ENCODE measurements at regions not wholly inside any gene's neighbourhood (a gene's known extent, or its start where the extent isn't known, plus 50 kb on each side); places are given as distances from the start of the nearest gene placed in this dataset.
A peak's percentile ranks its signal among the peaks of the same experiment; 100 is the strongest.
"Not testable (repeated sequence)": the region's sequence is repeated elsewhere in the genome, so short reads cannot be mapped to it uniquely, and the experiment has no call there.

GRCh38 chr18:55893948-55894347 is 306.0 kb upstream of the TCF4 start:
- Histone ChIP-seq H2BK15ac (ENCODE audit: low read depth, low read length) (no peak overlapping the region), H2BK5ac (ENCODE audit: insufficient read length, low read length) (no peak overlapping the region), H3K4ac (ENCODE audit: low read depth, low read length) (no peak overlapping the region), H3K4me1 (ENCODE audit: insufficient read depth, low read length) (no peaks in the 10 kb centered on the region; the same call in 1 of the 2 replicates), H4K20me1 (ENCODE audit: control insufficient read depth, insufficient read depth, insufficient read length) (no peaks in the 10 kb centered on the region), H3K79me1 (ENCODE audit: insufficient read depth, low read depth, low read length, poor library complexity, severe bottlenecking) (no peaks in the 10 kb centered on the region), H3K9me3 (ENCODE audit: control insufficient read depth, low read depth, low read length) (no peaks in the 10 kb centered on the region), H3K79me2 (ENCODE audit: insufficient read depth, low read length) (no peaks in the 10 kb centered on the region; the same call in 1 of the 2 replicates), H2BK20ac (ENCODE audit: low read depth, low read length, poor library complexity, severe bottlenecking) (no peak overlapping the region), H3K23ac (ENCODE audit: insufficient read length, low read depth, low read length) (no peak overlapping the region), H3K27me3 (ENCODE audit: insufficient read depth, low read length) (no peaks in the 10 kb centered on the region), H2AFZ (ENCODE audit: low read length) (no peak overlapping the region), H2AK5ac (ENCODE audit: insufficient read length, low read length) (no peak overlapping the region), H3K27ac (ENCODE audit: insufficient read length, low read depth, low read length) (no peak overlapping the region), H4K91ac (ENCODE audit: insufficient read length, low read depth, low read length) (no peak overlapping the region), H3K4me2 (ENCODE audit: insufficient read depth, insufficient read length, low read length) (peak overlapping the region; percentile 80), H4K5ac (ENCODE audit: insufficient read length, low read depth, low read length) (no peak overlapping the region), H2BK120ac (ENCODE audit: low read depth, low read length, poor library complexity, severe bottlenecking) (no peak overlapping the region), H3K9ac (ENCODE audit: extremely low read depth, insufficient read length, low read length) (no peak overlapping the region), H2BK12ac (ENCODE audit: insufficient read length, low read depth, low read length) (no peak overlapping the region), H3K56ac (ENCODE audit: insufficient read length, low read depth, low read length) (no peak overlapping the region), H3K14ac (ENCODE audit: insufficient read depth, low read length) (no peak overlapping the region), H3T11ph (ENCODE audit: low read length) (no peak overlapping the region), H4K8ac (replicated peaks; ENCODE audit: insufficient read length, low read depth, low read length) (no peak overlapping the region), H3K23me2 (ENCODE audit: insufficient read length, low read depth, low read length, poor library complexity, severe bottlenecking) (no peaks in the 10 kb centered on the region), H3K18ac (ENCODE audit: insufficient read length, low read depth, low read length) (no peak overlapping the region)
- Mint-ChIP-seq H3K9me3 (peaks cover 2 to 8% of the 10 kb centered on the region in 2 experiments; a peak in 3 of 5 replicates), H3K4me1 (peaks cover 30 to 33% of the 10 kb centered on the region in 2 experiments), H3K27me3 (ENCODE audit: low read depth) (no peaks in the 10 kb centered on the region), H3K36me3 (ENCODE audit: insufficient read depth in 1 of 3, low read depth in 3 of 3) (peaks cover 0 to 5% (median 2%) of the 10 kb centered on the region in 3 experiments; a peak in 4 of 7 replicates), H3K27ac (peak overlapping the region in 1 of 3 experiments; percentile 2; a peak in 1 of 7 replicates), H3K4me3 (peak overlapping the region; percentile 78 to 85; a peak in 3 of 5 replicates)
- WGBS (ENCODE audit: extremely low coverage, insufficient read length, low lambda C conversion rate): no CpG with 5 or more reads among the region's 5 CpGs
- no peak for DNase-seq
- no peak for TF ChIP-seq CTCF (conservative IDR thresholded peaks at IDR 0.05)

GRCh38 chr18:55892862-55893813 is 305.1 kb upstream of the TCF4 start:
- not testable (repeated sequence) for H4K8ac ChIP-seq (replicated peaks; ENCODE audit: insufficient read length, low read depth, low read length); H4K5ac ChIP-seq (ENCODE audit: insufficient read length, low read depth, low read length); H4K20me1 ChIP-seq (ENCODE audit: control insufficient read depth, insufficient read depth, insufficient read length); H3K14ac ChIP-seq (ENCODE audit: insufficient read depth, low read length); H2BK120ac ChIP-seq (ENCODE audit: low read depth, low read length, poor library complexity, severe bottlenecking); H3K27me3 Mint-ChIP-seq (ENCODE audit: low read depth); H2BK12ac ChIP-seq (ENCODE audit: insufficient read length, low read depth, low read length); DNase-seq; H3K56ac ChIP-seq (ENCODE audit: insufficient read length, low read depth, low read length); H3K36me3 Mint-ChIP-seq (ENCODE audit: insufficient read depth in 1 of 3, low read depth in 3 of 3); H3K23me2 ChIP-seq (ENCODE audit: insufficient read length, low read depth, low read length, poor library complexity, severe bottlenecking); H2BK5ac ChIP-seq (ENCODE audit: insufficient read length, low read length); H3K79me2 ChIP-seq (ENCODE audit: insufficient read depth, low read length); H3K4ac ChIP-seq (ENCODE audit: low read depth, low read length); H3K27me3 ChIP-seq (ENCODE audit: insufficient read depth, low read length); H3K9me3 ChIP-seq (ENCODE audit: control insufficient read depth, low read depth, low read length); H2BK15ac ChIP-seq (ENCODE audit: low read depth, low read length); H3K4me1 ChIP-seq (ENCODE audit: insufficient read depth, low read length); H2AK5ac ChIP-seq (ENCODE audit: insufficient read length, low read length); H3K23ac ChIP-seq (ENCODE audit: insufficient read length, low read depth, low read length); H3K9me3 Mint-ChIP-seq; H4K91ac ChIP-seq (ENCODE audit: insufficient read length, low read depth, low read length); H3K79me1 ChIP-seq (ENCODE audit: insufficient read depth, low read depth, low read length, poor library complexity, severe bottlenecking)
- H3K4me3 Mint-ChIP-seq: peak overlapping the region; percentile 78 to 85
- peaks cover 29 to 33% of the 10 kb centered on the region in 2 experiments for H3K4me1 Mint-ChIP-seq
- peak overlapping the region; percentile 89 to 99 (median 98) for H3K27ac Mint-ChIP-seq
- H3K18ac ChIP-seq (ENCODE audit: insufficient read length, low read depth, low read length): peak overlapping the region; percentile 67
- no CpG with 5 or more reads among the region's 28 CpGs for WGBS (ENCODE audit: extremely low coverage, insufficient read length, low lambda C conversion rate)
- peak overlapping the region; percentile 86 for H2BK20ac ChIP-seq (ENCODE audit: low read depth, low read length, poor library complexity, severe bottlenecking)
- peak overlapping the region; percentile 36 for H3K27ac ChIP-seq (ENCODE audit: insufficient read length, low read depth, low read length)
- peak overlapping the region; percentile 40 for H2AFZ ChIP-seq (ENCODE audit: low read length)
- H3T11ph ChIP-seq (ENCODE audit: low read length): peak overlapping the region; percentile 38
- peak overlapping the region; percentile 74 for H3K9ac ChIP-seq (ENCODE audit: extremely low read depth, insufficient read length, low read length)
- peak overlapping the region; percentile 80 for H3K4me2 ChIP-seq (ENCODE audit: insufficient read depth, insufficient read length, low read length)
